Thymus (tissue), 11 donors: ENCODE measurements at regions not wholly inside any gene's neighbourhood (a gene's known extent, or its start where the extent isn't known, plus 50 kb on each side); places are given as distances from the start of the nearest gene placed in this dataset.
A peak's percentile ranks its signal among the peaks of the same experiment; 100 is the strongest.

Experiments used
- DNase-seq, 9 donors: peaks; one replicate each; pipeline ENCODE4 v3.0.0-alpha.2; 2013; ENCODE audit warnings: low spot score in 9 of 9, low read depth in 6 of 9, missing footprints in 1 of 9
- H3K27ac ChIP-seq, 2 donors: one replicate each; pipeline ENCODE4 v1.5.1; 2013; ENCODE audit warnings: control low read depth in 1 of 2, low read depth in 1 of 2, low read length in 1 of 2, mild to moderate bottlenecking in 1 of 2, moderate library complexity in 1 of 2
- H3K27me3 ChIP-seq, 2 donors: one replicate each; pipeline ENCODE4 v1.5.1; 2013; ENCODE audit warnings: low read length in 1 of 2; ENCODE audit not compliant: control insufficient read depth in 2 of 2, insufficient read depth in 1 of 2
- H3K36me3 ChIP-seq, 2 donors: one replicate each; pipeline ENCODE4 v1.5.1; 2013; ENCODE audit warnings: low read length in 1 of 2, mild to moderate bottlenecking in 1 of 2, moderate library complexity in 1 of 2; ENCODE audit not compliant: control insufficient read depth in 2 of 2, insufficient read depth in 2 of 2
- H3K4me1 ChIP-seq, 2 donors: one replicate each; pipeline ENCODE4 v1.5.1; 2013; ENCODE audit warnings: low read length in 2 of 2; ENCODE audit not compliant: control insufficient read depth in 2 of 2, insufficient read depth in 2 of 2
- H3K4me3 ChIP-seq, 2 donors: one replicate each; pipeline ENCODE4 v1.5.1; 2013; ENCODE audit warnings: low read length in 2 of 2, control low read depth in 1 of 2, mild to moderate bottlenecking in 1 of 2
- H3K9me3 ChIP-seq, 2 donors: one replicate each; pipeline ENCODE4 v1.5.1; 2013; ENCODE audit warnings: low read length in 1 of 2, mild to moderate bottlenecking in 1 of 2; ENCODE audit not compliant: control insufficient read depth in 2 of 2, insufficient read depth in 1 of 2
- WGBS: extraction: QIAGEN DNeasy Blood & Tissue Kit; methylation state at CpG from one replicate; pipeline ENCODE4 v1.1.7; 2013; 5-methylcytosine and 5-hydroxymethylcytosine counted together
- donor health status: healthy.

DNA sequence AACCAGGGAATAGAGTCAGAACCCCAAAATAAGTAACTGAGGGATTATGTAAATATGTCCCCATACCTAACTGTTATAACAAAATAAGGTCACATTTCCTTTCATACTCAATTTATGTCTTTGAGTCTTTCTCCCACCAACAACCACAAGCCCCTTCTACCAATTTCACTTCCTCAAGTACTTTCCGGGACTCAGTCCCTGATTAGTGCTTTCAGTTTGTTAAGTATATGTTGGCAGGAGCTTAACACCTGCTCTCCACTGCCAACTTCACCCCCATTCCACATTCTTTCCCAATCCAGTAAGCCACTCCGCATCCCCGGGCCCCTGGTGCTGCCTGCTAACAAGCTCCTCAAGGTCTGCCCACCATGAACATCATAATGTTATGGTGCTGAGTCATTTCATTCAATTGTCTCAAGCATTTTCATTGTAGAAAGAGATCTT is 71.3 kb upstream of the SPRY1 start:
- peak in 1 of 9 donors; percentile 63 for DNase-seq
- no peak overlapping the region for H3K4me3 ChIP-seq
- WGBS = 28% methylated on average over 3 of the region's 3 CpGs
- H3K27me3 ChIP-seq = no peaks in the 10 kb centered on the region
- peaks cover 3% of the 10 kb centered on the region in 2 donors for H3K4me1 ChIP-seq
- H3K27ac ChIP-seq = no peak overlapping the region
- peaks cover 0 to 2% of the 10 kb centered on the region in 2 donors for H3K9me3 ChIP-seq
- H3K36me3 ChIP-seq = no peaks in the 10 kb centered on the region

DNA sequence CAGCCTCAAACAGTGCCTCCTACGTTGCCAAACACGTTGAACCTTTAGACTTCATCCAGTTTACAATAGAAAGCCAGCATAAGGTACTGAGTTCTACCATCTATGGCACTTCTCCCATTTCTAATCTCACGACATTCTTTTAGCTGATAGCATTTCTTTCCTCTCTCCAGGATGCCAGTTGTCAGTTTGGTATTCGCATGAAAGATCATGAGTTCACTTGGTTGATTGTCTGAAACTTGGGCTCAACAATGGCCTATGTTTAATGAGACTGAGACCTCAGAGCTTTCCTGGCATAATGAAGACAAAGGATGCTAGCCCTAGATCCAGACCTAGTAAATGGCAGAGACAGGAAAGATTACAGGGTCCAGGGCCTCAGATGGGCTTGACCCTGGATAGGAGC is 69.2 kb upstream of the SPRY1 start:
- no peak for DNase-seq
- Histone ChIP-seq H3K4me1 (peaks cover 3% of the 10 kb centered on the region in 2 donors), H3K27me3 (no peaks in the 10 kb centered on the region), H3K4me3 (no peak overlapping the region), H3K9me3 (peaks cover 0 to 4% of the 10 kb centered on the region in 2 donors), H3K27ac (no peak overlapping the region), H3K36me3 (no peaks in the 10 kb centered on the region)
- 96% methylated on average over 4 of the region's 4 CpGs for WGBS

DNA sequence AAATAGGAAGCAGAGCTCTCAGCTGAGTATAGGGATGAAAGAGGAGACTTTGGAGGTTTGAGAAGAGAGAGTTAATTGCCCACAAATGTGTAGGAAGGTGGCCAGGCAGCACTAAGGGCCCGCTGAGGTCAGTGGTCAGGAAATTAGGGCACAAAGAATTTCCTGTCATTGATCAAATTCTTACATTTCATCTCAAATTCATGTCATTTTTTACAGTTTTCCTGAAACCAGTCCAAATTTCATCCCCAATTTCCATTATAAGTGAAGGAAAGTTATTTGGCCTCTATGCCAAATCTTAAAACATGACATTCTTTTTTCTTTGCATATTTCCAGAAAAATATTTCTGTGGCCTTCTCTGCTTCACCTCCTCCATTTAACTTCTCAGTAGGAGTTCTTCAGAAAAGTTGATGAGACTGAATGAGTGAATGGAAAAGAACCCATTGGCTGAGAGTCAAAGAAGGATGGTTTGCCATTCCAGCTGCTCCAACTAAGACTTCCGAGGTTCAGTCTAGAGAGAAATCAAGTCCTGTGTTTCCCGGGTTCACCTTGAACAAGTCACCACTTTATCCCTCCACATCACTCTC is 68.7 kb upstream of the SPRY1 start:
- Histone ChIP-seq H3K4me1 (peaks cover 3% of the 10 kb centered on the region in 2 donors), H3K4me3 (no peak overlapping the region), H3K36me3 (no peaks in the 10 kb centered on the region), H3K27ac (no peak overlapping the region), H3K9me3 (peaks cover 0 to 4% of the 10 kb centered on the region in 2 donors), H3K27me3 (no peaks in the 10 kb centered on the region)
- DNase-seq = no peak
- WGBS = 91% methylated on average over 3 of the region's 3 CpGs

DNA sequence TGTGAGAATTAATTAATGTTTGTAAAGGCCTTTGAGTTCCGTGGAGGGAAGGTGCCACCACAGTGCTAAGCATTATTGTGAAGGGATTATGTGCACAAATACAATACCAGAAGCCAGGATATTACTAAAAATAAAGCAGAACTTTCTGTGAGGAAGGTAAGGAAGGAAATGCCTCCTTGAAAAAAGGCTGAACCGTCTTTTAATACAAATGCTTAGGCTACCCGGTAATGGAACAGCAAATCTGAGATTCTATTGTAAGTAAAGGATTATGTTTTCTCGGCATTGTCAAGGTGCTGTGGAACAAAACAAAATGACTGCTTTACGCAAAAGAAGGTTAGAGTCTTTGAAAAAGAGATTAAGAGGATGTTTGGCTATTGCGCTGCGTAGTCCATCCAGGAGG is 57.9 kb upstream of the SPRY1 start:
- Histone ChIP-seq H3K27ac (no peak overlapping the region), H3K27me3 (no peaks in the 10 kb centered on the region), H3K4me1 (no peaks in the 10 kb centered on the region), H3K9me3 (no peaks in the 10 kb centered on the region), H3K4me3 (no peak overlapping the region), H3K36me3 (no peaks in the 10 kb centered on the region)
- WGBS = 81% methylated on average over 7 of the region's 7 CpGs
- no peak for DNase-seq

DNA sequence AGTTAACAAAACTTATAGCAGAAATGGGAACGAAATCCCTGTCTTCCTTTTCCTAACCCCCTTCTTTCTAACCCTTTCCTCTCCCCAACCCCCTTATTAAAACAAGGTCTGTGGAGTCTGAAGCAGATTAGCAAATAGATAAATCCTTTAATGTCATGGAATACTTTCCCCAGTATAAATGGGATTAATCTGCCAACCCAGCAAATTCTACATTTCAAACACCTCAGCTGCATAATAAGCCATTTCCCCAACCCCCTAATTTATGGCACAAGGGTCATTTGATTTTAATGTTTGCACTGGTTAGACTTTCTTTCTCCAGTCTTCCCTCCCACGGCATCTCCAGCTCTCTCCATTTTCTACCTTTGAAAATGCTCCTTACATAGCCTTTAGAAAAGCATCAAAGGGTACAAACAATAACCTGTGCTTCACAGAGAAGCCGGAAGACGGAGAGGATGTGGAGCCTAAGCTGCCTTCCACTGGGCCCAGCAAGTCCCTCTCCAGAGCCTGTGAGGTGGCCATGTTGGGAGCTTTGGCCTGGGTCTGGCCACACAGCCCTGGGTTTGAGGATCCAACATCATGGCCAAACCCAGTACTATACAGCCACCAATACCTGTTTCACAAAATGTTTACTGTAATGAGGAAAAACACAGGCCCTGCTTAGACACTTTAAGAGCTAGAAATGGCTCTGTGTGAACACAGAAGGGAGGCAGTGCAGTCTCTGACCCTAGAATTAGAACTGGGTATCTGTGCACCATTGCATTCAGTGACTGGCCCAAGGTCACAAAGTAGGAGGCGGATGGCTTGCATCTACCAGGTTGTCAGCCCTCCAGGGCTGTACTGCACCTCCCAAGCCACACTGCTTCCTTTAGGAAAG is 56.9 kb upstream of the SPRY1 start:
- 97% methylated on average over 5 of the region's 5 CpGs for WGBS
- no peaks in the 10 kb centered on the region for H3K27me3 ChIP-seq
- no peak overlapping the region for H3K27ac ChIP-seq

DNA sequence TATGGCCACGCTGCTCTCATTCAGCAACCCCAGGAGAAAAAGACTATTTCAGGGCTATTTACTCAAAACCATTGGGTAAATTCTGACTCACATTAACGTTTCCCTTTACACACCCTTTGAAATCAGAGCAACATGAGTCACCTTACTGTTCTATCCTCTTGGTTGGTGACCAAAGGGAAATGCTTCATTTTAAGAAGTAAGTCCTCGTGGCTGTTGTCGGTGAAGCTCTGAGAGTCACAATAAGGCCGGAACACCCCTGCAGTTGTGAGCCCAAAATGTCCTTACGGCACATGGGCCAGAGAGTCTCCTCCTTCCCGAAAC is 56.3 kb upstream of the SPRY1 start:
- Histone ChIP-seq H3K27ac (no peak overlapping the region), H3K27me3 (no peaks in the 10 kb centered on the region), H3K36me3 (no peaks in the 10 kb centered on the region), H3K4me1 (peaks cover under 1 to 9% of the 10 kb centered on the region in 2 donors), H3K9me3 (no peaks in the 10 kb centered on the region), H3K4me3 (no peak overlapping the region)
- DNase-seq = no peak
- 95% methylated on average over 7 of the region's 7 CpGs for WGBS

More for the DNA sequence above, 56.9 kb upstream of the SPRY1 start:
- no peak for DNase-seq
- no peaks in the 10 kb centered on the region for H3K36me3 ChIP-seq
- H3K9me3 ChIP-seq = no peaks in the 10 kb centered on the region
- H3K4me3 ChIP-seq = no peak overlapping the region
- peaks cover 0 to 3% of the 10 kb centered on the region in 2 donors for H3K4me1 ChIP-seq

DNA sequence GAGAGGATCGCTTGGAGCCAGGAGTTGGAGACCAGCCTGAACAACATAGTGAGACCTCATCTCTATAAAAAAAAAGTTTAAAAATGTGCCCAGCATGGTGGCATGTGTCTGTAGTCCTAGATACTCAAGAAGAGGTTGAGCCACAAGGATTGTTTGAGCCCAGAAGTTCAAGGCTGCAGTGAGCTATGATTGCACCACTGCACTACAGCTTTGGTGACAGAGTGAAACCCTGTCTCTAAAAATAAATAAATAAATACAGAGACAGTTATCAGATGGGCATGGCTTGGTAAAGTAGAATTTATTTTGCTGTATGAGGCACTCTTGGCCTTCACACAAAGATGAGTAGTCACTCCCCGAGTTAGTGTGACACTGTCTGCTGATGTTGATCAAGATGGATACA is 54.1 kb upstream of the SPRY1 start:
- no peaks in the 10 kb centered on the region for H3K9me3 ChIP-seq
- WGBS = 99% methylated on average over 2 of the region's 2 CpGs

DNA sequence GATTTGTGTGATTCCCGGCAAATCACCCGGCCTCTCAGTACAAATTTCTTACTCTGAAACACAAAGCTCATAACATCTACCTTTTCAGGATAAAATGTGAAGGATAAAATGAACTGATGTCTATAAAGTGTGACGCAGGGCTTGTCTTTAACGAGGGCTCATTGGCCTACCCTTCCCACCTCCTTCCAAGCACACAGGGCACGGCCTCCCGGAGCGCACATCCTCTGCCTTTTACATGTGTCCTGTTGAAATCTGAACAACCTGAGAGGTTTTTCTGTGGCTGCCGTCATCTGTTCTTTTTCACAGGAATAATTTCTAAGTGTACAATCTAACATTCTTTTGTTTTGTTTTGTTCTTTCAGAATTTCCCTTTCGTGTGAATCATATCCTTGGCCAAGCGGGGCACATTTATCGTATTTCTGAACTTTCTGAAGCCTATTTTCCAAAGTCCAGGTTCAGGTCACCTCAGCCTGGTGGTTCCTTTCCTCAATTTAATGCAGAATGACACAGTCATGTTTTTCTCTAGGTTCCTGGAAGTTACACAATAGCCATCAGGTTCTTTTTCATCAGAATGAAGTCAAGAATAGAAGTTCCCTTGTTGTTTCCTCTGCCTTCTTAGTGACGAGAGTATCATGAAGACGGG is 53.1 kb upstream of the SPRY1 start:
- WGBS = 95% methylated on average over 13 of the region's 13 CpGs
- H3K27me3 ChIP-seq = no peaks in the 10 kb centered on the region
- H3K4me1 ChIP-seq = peaks cover 27 to 41% of the 10 kb centered on the region in 2 donors
- no peak overlapping the region for H3K4me3 ChIP-seq
- H3K36me3 ChIP-seq = no peaks in the 10 kb centered on the region
- H3K27ac ChIP-seq = no peak overlapping the region
- no peak for DNase-seq
- no peaks in the 10 kb centered on the region for H3K9me3 ChIP-seq

More for the DNA sequence above, 54.1 kb upstream of the SPRY1 start:
- DNase-seq = no peak
- no peaks in the 10 kb centered on the region for H3K27me3 ChIP-seq
- H3K27ac ChIP-seq = no peak overlapping the region
- H3K36me3 ChIP-seq = no peaks in the 10 kb centered on the region
- H3K4me3 ChIP-seq = no peak overlapping the region
- peaks cover 17 to 31% of the 10 kb centered on the region in 2 donors for H3K4me1 ChIP-seq
